NCI-H187 (cell line): ENCODE measurements at regions not wholly inside any gene's neighbourhood (a gene's known extent, or its start where the extent isn't known, plus 50 kb on each side); places are given as distances from the start of the nearest gene placed in this dataset.
"Not testable (repeated sequence)": the region's sequence is repeated elsewhere in the genome, so short reads cannot be mapped to it uniquely, and the experiment has no call there.

ENCODE experiments used
- DNase-seq, 2 experiments: peaks; one replicate each; lab custom pipeline; 2025; lab: John Stamatoyannopoulos, UW

GRCh38 chr13:42398533-42398932, 126.6 kb downstream of the AKAP11 start:
- peak in 1 of 2 experiments; percentile 24 for DNase-seq

DNA sequence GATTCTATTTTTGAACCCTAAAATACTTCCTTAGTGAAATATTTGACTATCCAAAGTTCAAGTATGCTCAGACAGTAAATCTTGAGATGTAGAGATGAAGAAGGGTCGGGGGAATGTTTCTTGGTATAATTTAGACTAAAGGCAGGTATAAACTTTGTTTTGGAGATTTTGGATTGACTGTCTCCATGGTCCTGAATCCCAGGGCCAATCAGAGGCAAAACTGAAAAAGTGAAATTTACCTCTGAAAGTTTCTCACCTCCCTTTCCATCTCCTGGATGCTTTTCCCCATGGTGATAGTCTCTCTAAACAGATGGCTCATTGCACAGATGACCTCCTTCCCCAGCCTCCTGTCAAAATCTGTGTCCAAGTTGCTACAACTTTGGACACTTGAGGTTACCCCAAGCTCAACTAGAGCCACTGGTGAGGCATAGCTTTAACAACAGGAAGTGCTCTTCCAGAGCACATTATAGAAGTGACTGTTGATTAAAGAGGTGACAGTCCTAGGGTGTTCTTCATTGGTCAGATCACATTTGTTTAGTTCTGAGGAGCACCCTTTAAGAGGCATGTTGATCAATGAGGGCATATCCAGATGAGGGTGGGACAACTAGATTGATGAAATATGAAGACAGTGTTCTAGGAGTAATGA, 128.4 kb downstream of the AKAP11 start:
- no peak for DNase-seq

- DNase-seq = peak; percentile 28 to 61
These were observed 129.4 kb downstream of the AKAP11 start for GRCh38 chr13:42401376-42401775.

DNA sequence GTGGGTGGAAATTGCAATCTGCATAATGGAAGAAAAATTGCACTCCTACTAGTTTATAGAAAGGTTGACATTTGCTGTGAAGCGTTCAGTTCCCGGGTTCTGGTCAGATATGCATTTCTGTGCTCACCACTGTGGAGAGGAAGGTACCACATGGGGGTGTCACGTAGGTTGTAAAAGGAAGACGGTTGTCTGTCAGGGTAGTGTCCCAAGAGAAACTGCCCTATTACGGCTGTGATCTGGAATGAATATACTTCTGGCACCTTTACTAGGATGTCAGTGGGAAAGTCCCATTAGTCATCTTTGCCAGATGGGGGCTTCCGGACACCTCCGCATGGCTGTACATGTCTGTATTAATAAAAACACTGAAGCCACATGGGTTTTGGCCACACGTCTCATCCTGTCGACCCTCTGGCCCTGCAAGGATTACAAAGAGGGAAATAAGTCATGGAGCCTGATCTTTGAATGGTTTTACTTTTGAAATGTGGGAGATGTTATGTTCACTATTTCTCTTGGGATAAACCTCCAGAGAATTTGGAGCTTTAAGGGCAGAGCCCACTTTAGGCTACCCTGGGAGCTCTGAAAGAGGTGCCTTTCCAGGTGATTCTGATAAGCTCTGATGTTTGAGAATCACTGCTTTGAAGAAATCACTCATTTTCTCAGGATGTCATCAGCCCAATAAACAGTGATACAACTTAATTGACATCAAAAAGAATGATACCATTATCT, 133.9 kb downstream of the AKAP11 start:
- DNase-seq = no peak

DNA sequence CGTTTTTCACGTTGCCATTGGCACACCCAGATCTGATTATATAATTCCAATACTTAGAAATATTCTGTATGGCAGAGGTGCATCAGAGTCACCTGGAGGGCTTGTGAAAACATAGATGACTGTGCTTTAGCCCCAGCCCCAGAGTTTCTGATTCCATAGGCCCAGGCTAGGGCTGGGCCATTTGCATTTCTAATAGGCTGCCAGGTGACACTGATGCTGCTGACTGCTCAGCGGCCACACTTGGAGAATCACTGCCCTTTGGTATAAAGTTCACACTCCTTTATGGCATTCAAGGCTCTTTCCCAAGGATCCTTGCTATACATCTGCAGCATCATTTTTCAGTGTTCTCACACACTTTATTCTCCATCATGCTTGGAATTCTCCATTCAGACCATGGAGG, 137.1 kb downstream of the AKAP11 start:
- no peak for DNase-seq

GRCh38 chr13:42409551-42409950, 137.6 kb downstream of the AKAP11 start:
- DNase-seq = no peak

DNA sequence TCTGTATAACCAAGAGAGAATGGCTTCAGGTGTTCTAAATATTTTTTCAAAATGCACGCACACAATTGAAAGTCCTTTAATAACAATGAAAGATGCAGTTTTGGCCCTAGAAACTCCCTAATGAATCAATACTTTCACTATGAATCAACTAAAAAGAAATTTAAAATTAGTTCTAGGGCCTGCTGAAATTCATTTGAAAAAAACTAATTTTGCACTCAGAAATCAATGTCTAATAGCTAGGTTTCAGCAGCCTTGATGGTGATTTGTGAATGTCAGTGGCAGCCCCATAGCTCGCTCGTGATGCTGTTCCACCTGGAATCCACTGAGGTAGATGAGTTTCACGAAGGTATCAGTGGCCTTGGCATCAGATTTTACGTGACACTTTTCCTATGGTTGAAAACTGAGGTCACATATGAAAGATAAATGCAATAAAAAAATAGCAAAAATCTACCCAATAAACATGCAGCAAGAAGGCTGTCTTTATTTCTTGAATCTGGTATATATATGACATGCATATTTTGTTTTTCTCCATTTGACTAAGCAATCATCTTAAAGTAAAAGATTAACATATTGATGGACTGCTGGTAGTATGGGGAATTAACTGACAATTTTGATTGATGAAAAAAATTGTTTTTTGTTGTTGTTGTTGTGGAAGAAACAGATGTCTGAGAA, 141.0 kb downstream of the AKAP11 start:
- no peak for DNase-seq

- no peak for DNase-seq
These were observed 141.5 kb downstream of the AKAP11 start for GRCh38 chr13:42413484-42413815.

DNA sequence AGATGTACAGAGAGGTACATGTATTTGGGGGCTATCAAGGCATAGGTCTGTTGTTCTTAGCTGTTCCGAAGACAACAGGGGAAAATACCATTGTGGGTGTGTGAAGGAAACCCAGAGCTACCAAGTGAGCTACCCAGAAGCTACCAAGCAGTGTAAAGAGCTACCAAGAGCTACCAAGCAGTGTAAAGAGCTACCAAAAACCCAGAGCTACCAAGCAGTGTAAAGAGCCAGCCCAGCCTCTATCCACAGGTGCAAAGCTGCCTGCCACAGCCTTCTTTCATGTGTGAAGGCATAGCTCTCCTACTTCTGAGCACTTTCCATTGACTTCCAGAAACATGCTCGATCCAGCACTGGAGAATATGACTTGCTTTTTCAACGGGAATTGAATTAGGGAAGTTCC, 145.7 kb downstream of the AKAP11 start:
- DNase-seq = no peak

DNA sequence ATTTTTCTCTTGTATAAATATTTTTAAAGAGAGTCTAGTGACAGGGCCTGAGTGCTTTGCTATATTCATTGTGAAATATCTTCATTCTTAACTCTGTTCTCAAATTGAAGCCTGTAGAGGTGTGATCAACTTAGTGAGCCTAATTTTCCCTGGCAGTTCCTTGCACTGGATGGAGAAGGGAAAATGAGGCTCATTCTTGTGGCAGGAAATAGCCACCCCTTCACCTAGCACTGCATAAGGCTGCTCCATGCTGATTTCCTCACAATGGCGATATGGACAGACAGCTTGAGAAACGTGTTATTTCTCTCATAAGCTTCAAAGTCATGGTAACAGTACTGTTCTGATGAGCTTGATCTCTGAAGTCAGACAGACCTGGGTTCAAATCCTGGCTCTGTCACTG, 146.2 kb downstream of the AKAP11 start:
- DNase-seq = no peak

DNA sequence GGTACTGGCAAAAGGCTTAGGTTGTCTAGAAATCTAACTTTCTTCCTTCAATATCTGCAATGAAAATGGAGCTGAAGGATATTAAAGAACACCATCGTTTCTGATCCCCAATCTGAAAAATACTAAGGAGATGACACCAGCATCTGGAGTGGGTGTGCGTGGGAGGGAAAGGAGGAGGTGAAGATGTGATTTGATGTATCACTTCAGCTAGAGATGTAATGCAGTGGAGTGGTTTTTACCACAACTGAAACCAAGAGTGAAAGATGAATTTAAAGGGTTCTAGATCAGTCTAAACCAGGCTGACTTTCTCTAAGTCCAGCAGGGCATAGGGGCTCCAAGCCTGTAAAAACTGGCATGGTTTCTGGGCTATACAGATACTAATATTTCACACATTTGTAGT, 148.4 kb downstream of the AKAP11 start:
- no peak for DNase-seq

DNA sequence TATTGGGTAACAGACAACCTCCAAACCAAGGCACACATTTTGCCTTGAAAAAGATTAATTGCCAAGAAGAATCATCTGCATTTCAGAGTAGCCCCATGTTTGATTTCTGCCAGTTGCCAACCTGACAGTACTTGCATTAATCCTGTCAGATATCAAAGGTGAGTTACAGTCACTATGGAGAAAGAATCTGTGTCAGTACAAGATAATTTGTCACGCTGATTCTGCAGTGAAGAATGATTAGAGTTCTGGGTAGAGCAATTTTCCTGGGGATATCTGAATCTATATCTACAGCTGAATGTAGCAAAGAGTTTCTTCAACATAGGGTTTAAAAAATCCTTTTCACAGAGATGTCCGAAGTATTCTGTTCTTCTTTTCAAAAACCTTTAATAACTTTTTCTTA, 150.7 kb downstream of the AKAP11 start:
- DNase-seq = no peak

GRCh38 chr13:42424182-42424581, 149.8 kb upstream of the TNFSF11 start:
- no peak for DNase-seq

- DNase-seq = no peak
These were observed 128.6 kb upstream of the TNFSF11 start for GRCh38 chr13:42445354-42445753.

- not testable (repeated sequence) for DNase-seq
These were observed 127.4 kb upstream of the TNFSF11 start for GRCh38 chr13:42446597-42446996.

GRCh38 chr13:42453091-42453645, 120.8 kb upstream of the TNFSF11 start:
- DNase-seq = no peak

GRCh38 chr13:42454749-42455148, 119.2 kb upstream of the TNFSF11 start:
- no peak for DNase-seq

- DNase-seq = no peak
These were observed 115.8 kb upstream of the TNFSF11 start for GRCh38 chr13:42458193-42458592.

DNA sequence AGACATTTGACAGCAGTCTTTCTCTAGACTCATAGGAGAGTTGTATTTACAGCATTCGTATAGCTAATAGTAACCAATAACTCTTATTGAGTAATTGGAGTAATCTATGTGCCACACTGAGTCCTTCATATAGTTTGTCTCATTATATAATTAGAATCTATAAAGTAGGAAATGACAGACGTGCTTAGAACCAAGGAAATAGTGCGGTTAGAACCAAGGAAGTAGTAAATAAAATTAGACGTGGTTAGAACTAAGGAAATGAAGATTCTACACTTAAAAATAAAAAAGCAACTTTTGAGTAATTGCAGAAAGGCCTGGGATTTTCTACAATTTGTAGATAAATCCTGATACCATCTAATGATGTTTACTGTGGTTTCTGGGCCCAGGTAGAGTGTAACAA, 107.8 kb upstream of the TNFSF11 start:
- no peak for DNase-seq

DNA sequence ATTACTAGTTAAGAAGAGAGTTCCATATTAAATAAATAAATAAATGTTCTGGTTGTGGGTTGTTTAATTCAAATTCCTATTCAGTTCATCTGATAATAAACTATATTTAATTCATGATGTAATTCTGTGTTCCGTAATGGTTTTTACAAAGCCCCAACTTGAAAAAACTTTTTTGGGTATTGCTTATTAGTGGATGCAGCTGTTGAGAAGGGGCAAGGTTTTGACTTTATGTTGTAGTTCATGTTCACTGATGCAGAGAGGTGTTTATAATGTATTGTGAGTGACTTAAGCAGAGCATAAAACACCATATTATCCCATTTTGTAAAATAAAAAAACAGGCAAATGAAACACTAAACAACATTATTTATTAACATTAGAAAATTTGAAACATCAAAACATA, 107.3 kb upstream of the TNFSF11 start:
- no peak for DNase-seq

- DNase-seq = no peak
These were observed 99.0 kb upstream of the TNFSF11 start for GRCh38 chr13:42474954-42475353.

GRCh38 chr13:42477596-42478190, 96.3 kb upstream of the TNFSF11 start:
- DNase-seq = no peak
